HEK293 (cell line): ENCODE measurements at regions not wholly inside any gene's neighbourhood (a gene's known extent, or its start where the extent isn't known, plus 50 kb on each side); places are given as distances from the start of the nearest gene placed in this dataset.

Experiments
- CTCF ChIA-PET: fragments of 350-600 bp; formaldehyde crosslinking; extraction: SDS; loops from one replicate; lab custom pipeline; 2021; ENCODE audit warnings: antibody characterized with exemption; lab: Yijun Ruan, JAX
- POLR2A ChIA-PET: fragments of 300-600 bp; formaldehyde crosslinking; extraction: SDS; loops from one replicate; lab custom pipeline; 2020; ENCODE audit warnings: antibody characterized with exemption, inconsistent platforms; lab: Yijun Ruan, JAX
- H3K27ac ChIP-seq: fragments of 200-500 bp; sonication (Bioruptor generic); 2 replicates; pipeline ENCODE4 v1.5.1; 2014; ENCODE audit warnings: low read depth, low read length, control low read depth, inconsistent platforms; ENCODE audit errors: extremely low read depth
- H3K36me3 ChIP-seq, 2 experiments: fragments of 200-500 bp in 1 of 2; sonication (Bioruptor generic) in 1 of 2; 1 replicate in 1 of 2; 2 replicates in 1 of 2; pipeline ENCODE4 v1.5.1; 2014 to 2017; ENCODE audit warnings: inconsistent platforms in 2 of 2, low read length in 2 of 2; ENCODE audit not compliant: control insufficient read depth in 2 of 2, insufficient read depth in 1 of 2
- H3K4me1 ChIP-seq: fragments of 200-500 bp; sonication (Bioruptor generic); 2 replicates; pipeline ENCODE4 v1.5.1; 2014; ENCODE audit warnings: mild to moderate bottlenecking, low read length, inconsistent platforms; ENCODE audit not compliant: control insufficient read depth, insufficient read depth
- H3K4me3 ChIP-seq: 2 replicates; pipeline ENCODE4 v1.5.1; 2011; ENCODE audit warnings: low read depth, mild to moderate bottlenecking, control low read depth, low read length, moderate library complexity
- H3K9me3 ChIP-seq: fragments of 200-500 bp; sonication (Bioruptor generic); 2 replicates; pipeline ENCODE4 v1.5.1; 2014; ENCODE audit warnings: low read depth, low read length, inconsistent platforms; ENCODE audit not compliant: control insufficient read depth, insufficient read depth
- EGR2 ChIP-seq: fragments of 450-650 bp; formaldehyde crosslinking; IDR thresholded peaks from 2 replicates; pipeline ENCODE4 v1.5.1; 2016; ENCODE audit warnings: low read depth, missing biosample characterization, missing genetic modification characterization
- ELK4 ChIP-seq: IDR thresholded peaks from 2 replicates; pipeline ENCODE4 v1.6.1; 2011; ENCODE audit warnings: mild to moderate bottlenecking, low read depth, low read length, borderline replicate concordance
- GLIS1 ChIP-seq: fragments of 450-650 bp; formaldehyde crosslinking; IDR thresholded peaks from 2 replicates; pipeline ENCODE4 v1.5.1; 2016; ENCODE audit warnings: missing biosample characterization, missing genetic modification characterization
- HOXD13 ChIP-seq: sonication (generic); formaldehyde crosslinking; IDR thresholded peaks from 2 replicates; pipeline ENCODE4 v1.8.0; 2022; ENCODE audit warnings: missing genetic modification reagents, borderline replicate concordance
- KLF16 ChIP-seq: fragments of 450-650 bp; formaldehyde crosslinking; IDR thresholded peaks from 2 replicates; pipeline ENCODE4 v1.5.1; 2017; ENCODE audit warnings: missing biosample characterization, missing genetic modification characterization
- SETDB1 ChIP-seq: IDR thresholded peaks from one replicate; pipeline ENCODE4 v1.6.1; 2017; ENCODE audit warnings: mild to moderate bottlenecking, low read length, moderate library complexity, mixed read lengths; ENCODE audit not compliant: insufficient read length
- SP3 ChIP-seq: fragments of 450-650 bp; formaldehyde crosslinking; IDR thresholded peaks from 2 replicates; pipeline ENCODE4 v1.5.1; 2016; ENCODE audit warnings: missing biosample characterization, missing genetic modification characterization
- ZBTB1 ChIP-seq: fragments of 450-650 bp; formaldehyde crosslinking; IDR thresholded peaks from 2 replicates; pipeline ENCODE4 v1.5.1; 2016; ENCODE audit warnings: missing biosample characterization, missing genetic modification characterization
- ZBTB44 ChIP-seq: fragments of 450-650 bp; IDR thresholded peaks from 2 replicates; pipeline ENCODE4 v1.5.1; 2018; ENCODE audit warnings: missing biosample characterization, mild to moderate bottlenecking, missing genetic modification characterization
- ZBTB6 ChIP-seq: fragments of 450-650 bp; formaldehyde crosslinking; IDR thresholded peaks from 2 replicates; pipeline ENCODE4 v1.5.1; 2017; ENCODE audit warnings: missing biosample characterization, missing genetic modification characterization
- ZEB2 ChIP-seq: fragments of 450-650 bp; formaldehyde crosslinking; IDR thresholded peaks from 2 replicates; pipeline ENCODE4 v1.5.1; 2016; ENCODE audit warnings: missing biosample characterization, missing genetic modification characterization
- ZFP41 ChIP-seq: fragments of 450-650 bp; formaldehyde crosslinking; IDR thresholded peaks from 2 replicates; pipeline ENCODE4 v1.5.1; 2016; ENCODE audit warnings: missing biosample characterization, missing genetic modification characterization, borderline replicate concordance
- ZNF248 ChIP-seq: fragments of 450-650 bp; formaldehyde crosslinking; IDR thresholded peaks from 2 replicates; pipeline ENCODE4 v1.5.1; 2017; ENCODE audit warnings: missing biosample characterization, missing genetic modification characterization
- ZNF266 ChIP-seq: fragments of 450-650 bp; formaldehyde crosslinking; IDR thresholded peaks from 2 replicates; pipeline ENCODE4 v1.5.1; 2016; ENCODE audit warnings: missing biosample characterization, missing genetic modification characterization, low read depth
- ZNF311 ChIP-seq: fragments of 450-650 bp; formaldehyde crosslinking; IDR thresholded peaks from 2 replicates; pipeline ENCODE4 v1.5.1; 2017; ENCODE audit warnings: missing biosample characterization, missing genetic modification characterization, borderline replicate concordance
- ZNF362 ChIP-seq: fragments of 450-650 bp; formaldehyde crosslinking; IDR thresholded peaks from 2 replicates; pipeline ENCODE4 v1.5.1; 2016; ENCODE audit warnings: missing biosample characterization, missing genetic modification characterization
- ZNF426 ChIP-seq: fragments of 450-650 bp; formaldehyde crosslinking; IDR thresholded peaks from 2 replicates; pipeline ENCODE4 v1.5.1; 2017; ENCODE audit warnings: missing biosample characterization, missing genetic modification characterization, mild to moderate bottlenecking, inconsistent platforms, moderate library complexity
- ZNF530 ChIP-seq: fragments of 450-650 bp; formaldehyde crosslinking; IDR thresholded peaks from 2 replicates; pipeline ENCODE4 v1.5.1; 2016; ENCODE audit warnings: low read depth, missing biosample characterization, missing genetic modification characterization
- ZNF548 ChIP-seq: fragments of 450-650 bp; formaldehyde crosslinking; IDR thresholded peaks from 2 replicates; pipeline ENCODE4 v1.5.1; 2016; ENCODE audit warnings: missing biosample characterization, missing genetic modification characterization
- ZNF768 ChIP-seq: fragments of 450-650 bp; formaldehyde crosslinking; IDR thresholded peaks from 2 replicates; pipeline ENCODE4 v1.5.1; 2018; ENCODE audit warnings: missing biosample characterization, mild to moderate bottlenecking, missing genetic modification characterization
- ZNF791 ChIP-seq: fragments of 450-650 bp; formaldehyde crosslinking; IDR thresholded peaks from 2 replicates; pipeline ENCODE4 v1.5.1; 2016; ENCODE audit warnings: missing biosample characterization, missing genetic modification characterization
- ZSCAN30 ChIP-seq: fragments of 450-650 bp; IDR thresholded peaks from 2 replicates; pipeline ENCODE4 v1.5.1; 2018; ENCODE audit warnings: missing biosample characterization, mild to moderate bottlenecking, missing genetic modification characterization, moderate library complexity
- ZSCAN4 ChIP-seq: fragments of 450-650 bp; formaldehyde crosslinking; IDR thresholded peaks from 2 replicates; pipeline ENCODE4 v1.5.1; 2017; ENCODE audit warnings: missing biosample characterization, missing genetic modification characterization

GRCh38 chr2:39492095-39492590, 55.1 kb upstream of the MAP4K3 start (continued):
- no peak for TF ChIP-seq SETDB1
- TF ChIP-seq ZNF362 (tag by site-specific recombination), result no peak
- TF ChIP-seq GLIS1, result peak; percentile 79
- no peak for TF ChIP-seq HOXD13 (CRISPR knock-in tag)
- TF ChIP-seq ZBTB44, result 0 out of 2 replicates have a peak, but pooled peaks have one; percentile 56
- TF ChIP-seq EGR2 (tag by site-specific recombination), result no peak
- TF ChIP-seq KLF16, result no peak
- TF ChIP-seq ZNF311 (tag by site-specific recombination), result no peak
- no peak for TF ChIP-seq ZBTB1
- TF ChIP-seq ZBTB6 (tag by site-specific recombination), result no peak
- peak; percentile 84 for TF ChIP-seq ZEB2 (tag by site-specific recombination)
- TF ChIP-seq ZSCAN4, result no peak
- no peak for TF ChIP-seq ZFP41 (tag by site-specific recombination)
- no peak for TF ChIP-seq ZNF548 (tag by site-specific recombination)
- TF ChIP-seq ZNF248 (tag by site-specific recombination), result no peak
- no peak for TF ChIP-seq ZNF768 (tag by site-specific recombination)
- no peak for TF ChIP-seq ZNF791
- TF ChIP-seq ZNF426 (tag by site-specific recombination), result no peak

- Histone ChIP-seq H3K4me1 (peaks cover 2% of the 10 kb centered on the region; the same call in 1 of the 2 replicates), H3K36me3 (no peaks in the 10 kb centered on the region), H3K9me3 (no peaks in the 10 kb centered on the region), H3K27ac (no peak overlapping the region), H3K4me3 (no peak overlapping the region)
- ChIA-PET POLR2A (no interaction called here), CTCF (no interaction called here)
- TF ChIP-seq ZNF530 (tag by site-specific recombination), result no peak
- TF ChIP-seq ZNF266 (tag by site-specific recombination), result no peak
- TF ChIP-seq SP3 (tag by site-specific recombination), result no peak
- TF ChIP-seq ELK4, result no peak
- TF ChIP-seq ZSCAN30 (tag by site-specific recombination), result no peak
Observed at GRCh38 chr2:39492716-39493115, 55.6 kb upstream of the MAP4K3 start.
